Uterus (tissue), 3 donors: ENCODE measurements at regions not wholly inside any gene's neighbourhood (a gene's known extent, or its start where the extent isn't known, plus 50 kb on each side); places are given as distances from the start of the nearest gene placed in this dataset.
"Not testable (repeated sequence)": the region's sequence is repeated elsewhere in the genome, so short reads cannot be mapped to it uniquely, and the experiment has no call there.

Experiments
- DNase-seq, 2 donors: peaks; one replicate each; pipeline ENCODE4 v3.0.0-alpha.2; 2019 to 2020
- H3K27ac ChIP-seq, 2 donors: fragments of 200-600 bp; sonication (generic); 1 replicate in 1 of 2; 2 replicates in 1 of 2; pipeline ENCODE4 v1.5.1; 2016 to 2018
- H3K27me3 ChIP-seq, 2 donors: fragments of 200-600 bp; sonication (generic); one replicate each; pipeline ENCODE4 v1.5.1; 2018 to 2019; ENCODE audit warnings: control low read depth in 1 of 2
- H3K36me3 ChIP-seq, 2 donors: fragments of 200-600 bp; sonication (generic); one replicate each; pipeline ENCODE4 v1.5.1; 2019; ENCODE audit warnings: control low read depth in 1 of 2
- H3K4me1 ChIP-seq, 2 donors: fragments of 200-600 bp; sonication (generic); one replicate each; pipeline ENCODE4 v1.5.1; 2018 to 2019; ENCODE audit warnings: control low read depth in 1 of 2
- H3K4me3 ChIP-seq, 2 donors: fragments of 200-600 bp; sonication (generic); 1 replicate in 1 of 2; 2 replicates in 1 of 2; pipeline ENCODE4 v1.5.1; 2018 to 2019; ENCODE audit warnings: mild to moderate bottlenecking in 1 of 2
- H3K9me3 ChIP-seq, 2 donors: fragments of 200-600 bp; sonication (generic); one replicate each; pipeline ENCODE4 v1.5.1; 2019; ENCODE audit warnings: control low read depth in 1 of 2
- CTCF ChIP-seq, 4 experiments: fragments of 200-600 bp in 2 of 4; fragments of 450-650 bp in 2 of 4; sonication (generic) in 2 of 4; IDR thresholded peaks; one replicate each; pipeline ENCODE4 v1.5.1; 2016 to 2019; ENCODE audit warnings: antibody characterized with exemption in 4 of 4, mild to moderate bottlenecking in 2 of 4, moderate library complexity in 1 of 4
- POLR2A ChIP-seq, 2 donors: fragments of 450-650 bp; IDR thresholded peaks; one replicate each; pipeline ENCODE4 v1.6.1; 2016; ENCODE audit warnings: antibody characterized with exemption in 2 of 2, mild to moderate bottlenecking in 1 of 2, moderate library complexity in 1 of 2
- intact Hi-C: fragments of 100-400 bp; cut with DNase I; formaldehyde crosslinking; loops from one replicate; pipeline ENCODE4 v1.15.1; 2023; ENCODE audit warnings: low total_unique reads
- donor health status: DM: yes; HTN: yes; CAD: no.

DNA sequence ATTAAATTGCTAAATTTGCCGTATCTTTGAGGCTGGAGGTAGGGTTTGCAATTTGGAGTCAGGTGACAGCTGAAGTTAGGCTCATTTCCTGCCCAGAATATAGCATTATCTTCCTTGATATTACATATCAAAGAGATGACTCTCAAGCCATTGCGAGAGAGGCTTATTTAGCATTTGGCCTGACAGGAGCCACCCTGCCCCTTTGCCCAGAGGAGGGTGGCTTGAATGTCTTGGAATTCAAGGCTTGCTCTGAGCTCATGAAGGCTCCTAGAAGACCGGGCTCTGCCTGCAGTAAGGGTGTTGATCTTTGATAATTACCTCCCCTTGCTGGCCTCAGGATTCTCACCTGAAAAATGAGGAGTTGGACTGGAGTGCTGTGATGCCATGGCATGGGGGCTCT lies 251.4 kb upstream of the C2CD4B start:
- Histone ChIP-seq H3K36me3 (no peaks in the 10 kb centered on the region), H3K4me3 (no peak overlapping the region), H3K27ac (no peak overlapping the region), H3K9me3 (no peaks in the 10 kb centered on the region), H3K4me1 (no peaks in the 10 kb centered on the region), H3K27me3 (no peaks in the 10 kb centered on the region)
- DNase-seq = no peak
- no peak for TF ChIP-seq POLR2A (IDR thresholded peaks at IDR 0.05)
- no peak for TF ChIP-seq CTCF (IDR thresholded peaks at IDR 0.05)
- intact Hi-C loops = no loop called here

DNA sequence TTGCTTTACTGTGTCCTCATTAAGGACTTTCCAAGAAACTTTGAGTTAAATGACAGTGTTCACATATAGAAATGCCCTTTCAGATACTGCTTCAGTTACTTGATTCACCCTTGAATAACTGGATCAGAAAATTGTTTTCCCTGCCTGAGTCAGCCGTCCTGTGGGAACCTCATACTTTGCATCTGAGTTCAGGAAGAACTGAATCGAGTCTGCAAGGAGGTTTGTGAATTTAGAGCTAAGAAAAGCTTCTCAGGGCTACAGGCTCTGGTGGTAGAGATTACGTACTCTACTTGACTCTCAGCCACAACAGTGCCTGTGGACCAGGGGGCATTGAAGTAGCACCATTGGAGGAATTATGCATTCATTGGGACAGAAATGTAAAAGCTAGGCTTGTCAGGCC lies 252.4 kb upstream of the C2CD4B start:
- Histone ChIP-seq H3K27ac (no peak overlapping the region), H3K27me3 (no peaks in the 10 kb centered on the region), H3K36me3 (no peaks in the 10 kb centered on the region), H3K4me1 (no peaks in the 10 kb centered on the region), H3K4me3 (no peak overlapping the region), H3K9me3 (no peaks in the 10 kb centered on the region)
- TF ChIP-seq CTCF (IDR thresholded peaks at IDR 0.05) (no peak), POLR2A (IDR thresholded peaks at IDR 0.05) (no peak)
- no peak for DNase-seq
- intact Hi-C loops = no loop called here

- not testable (repeated sequence) for H3K27ac ChIP-seq, H3K27me3 ChIP-seq, H3K9me3 ChIP-seq
Measured at GRCh38 chr15:62418496-62418895, 253.4 kb upstream of the C2CD4B start.

GRCh38 chr15:62419192-62419591 lies 254.1 kb upstream of the C2CD4B start:
- H3K27ac ChIP-seq = no peak overlapping the region
- TF ChIP-seq CTCF (IDR thresholded peaks at IDR 0.05) (no peak), POLR2A (IDR thresholded peaks at IDR 0.05) (no peak)
- intact Hi-C loops = no loop called here
- H3K27me3 ChIP-seq = no peaks in the 10 kb centered on the region
- no peak for DNase-seq
- no peaks in the 10 kb centered on the region for H3K4me1 ChIP-seq
- no peaks in the 10 kb centered on the region for H3K9me3 ChIP-seq
- no peaks in the 10 kb centered on the region for H3K36me3 ChIP-seq
- H3K4me3 ChIP-seq = no peak overlapping the region

More at GRCh38 chr15:62418496-62418895, 253.4 kb upstream of the C2CD4B start:
- H3K4me3 ChIP-seq, DNase-seq, H3K36me3 ChIP-seq, H3K4me1 ChIP-seq, intact Hi-C loops: not testable (repeated sequence)

- H3K27me3 ChIP-seq, DNase-seq, H3K36me3 ChIP-seq, H3K9me3 ChIP-seq, intact Hi-C loops, H3K4me1 ChIP-seq, H3K27ac ChIP-seq, H3K4me3 ChIP-seq: not testable (repeated sequence)
Measured at GRCh38 chr15:62420371-62420770, 255.3 kb upstream of the C2CD4B start.

DNA sequence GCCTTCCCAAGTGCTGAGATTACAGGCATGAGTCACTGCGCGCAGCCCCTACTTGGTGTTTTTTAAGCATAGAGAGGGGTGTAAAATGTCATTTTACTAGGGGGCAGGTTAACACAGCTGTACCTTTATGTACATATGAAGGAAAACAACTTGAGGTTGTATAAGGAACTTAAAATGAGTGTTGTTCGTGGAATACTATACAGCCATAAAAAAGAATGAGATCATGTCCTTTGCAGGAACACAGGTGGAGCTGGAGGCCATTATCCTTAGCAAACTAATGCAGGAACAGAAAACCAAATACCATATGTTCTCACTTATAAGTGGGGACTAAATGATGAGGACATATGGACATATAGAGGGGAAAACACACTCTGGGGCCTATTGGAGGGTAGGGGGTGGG lies 256.2 kb upstream of the C2CD4B start:
- TF ChIP-seq POLR2A (IDR thresholded peaks at IDR 0.05) (no peak), CTCF (IDR thresholded peaks at IDR 0.05) (no peak)

More for the DNA sequence above, 256.2 kb upstream of the C2CD4B start:
- H3K4me1 ChIP-seq = no peaks in the 10 kb centered on the region
- no peaks in the 10 kb centered on the region for H3K9me3 ChIP-seq
- H3K27ac ChIP-seq = no peak overlapping the region
- H3K4me3 ChIP-seq = no peak overlapping the region
- no peaks in the 10 kb centered on the region for H3K27me3 ChIP-seq
- no peaks in the 10 kb centered on the region for H3K36me3 ChIP-seq
- no peak for DNase-seq
- intact Hi-C loops = no loop called here
